ENCODE measurements at regions not wholly inside any gene's neighbourhood (a gene's known extent, or its start where the extent isn't known, plus 50 kb on each side); places are given as distances from the start of the nearest gene placed in this dataset.
"Not testable (repeated sequence)": the region's sequence is repeated elsewhere in the genome, so short reads cannot be mapped to it uniquely, and the experiment has no call there.

DNA sequence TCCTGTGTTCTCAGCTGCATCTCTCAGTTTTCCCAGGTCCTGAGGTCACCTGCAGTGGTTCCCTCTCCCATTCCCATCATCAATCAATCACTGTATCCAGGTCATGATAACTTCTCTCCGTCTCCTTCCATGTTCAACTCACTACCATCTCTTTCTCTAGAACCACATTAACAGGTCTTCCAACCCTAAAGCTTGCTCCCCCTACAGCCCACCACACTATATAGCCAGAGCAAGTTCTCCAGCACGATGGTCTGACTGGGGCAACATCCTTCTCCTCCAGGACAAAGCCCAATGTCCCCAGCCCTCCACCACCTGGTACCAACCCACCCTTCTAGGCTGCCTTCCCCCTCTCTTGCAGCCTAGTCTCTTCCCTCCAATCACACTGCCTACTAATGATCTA lies 241.6 kb downstream of the CDK5RAP2 start:
- DNase-seq = no peak

DNA sequence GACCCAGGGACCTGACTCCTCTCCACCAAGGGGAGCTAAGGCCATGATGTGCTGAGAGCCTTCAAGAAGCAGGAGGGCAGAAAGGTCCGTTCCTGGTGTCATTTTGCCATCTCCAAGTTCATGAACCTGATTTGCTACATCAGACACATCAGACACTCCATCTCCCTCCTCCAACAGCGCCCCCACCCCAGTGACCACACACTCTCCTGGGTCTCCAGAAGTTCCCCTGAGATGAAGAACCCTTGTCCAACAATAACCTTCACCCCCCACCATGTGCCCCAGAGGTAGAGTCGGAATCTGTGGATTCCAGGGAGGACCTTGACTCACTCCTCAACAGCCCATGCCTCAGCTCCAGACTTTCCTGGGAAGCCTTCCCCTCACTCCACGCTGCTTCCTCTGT lies 242.8 kb downstream of the CDK5RAP2 start:
- no peak for DNase-seq

- no peak for DNase-seq
These were observed 243.2 kb downstream of the CDK5RAP2 start for GRCh38 chr9:120336753-120337090.

DNA sequence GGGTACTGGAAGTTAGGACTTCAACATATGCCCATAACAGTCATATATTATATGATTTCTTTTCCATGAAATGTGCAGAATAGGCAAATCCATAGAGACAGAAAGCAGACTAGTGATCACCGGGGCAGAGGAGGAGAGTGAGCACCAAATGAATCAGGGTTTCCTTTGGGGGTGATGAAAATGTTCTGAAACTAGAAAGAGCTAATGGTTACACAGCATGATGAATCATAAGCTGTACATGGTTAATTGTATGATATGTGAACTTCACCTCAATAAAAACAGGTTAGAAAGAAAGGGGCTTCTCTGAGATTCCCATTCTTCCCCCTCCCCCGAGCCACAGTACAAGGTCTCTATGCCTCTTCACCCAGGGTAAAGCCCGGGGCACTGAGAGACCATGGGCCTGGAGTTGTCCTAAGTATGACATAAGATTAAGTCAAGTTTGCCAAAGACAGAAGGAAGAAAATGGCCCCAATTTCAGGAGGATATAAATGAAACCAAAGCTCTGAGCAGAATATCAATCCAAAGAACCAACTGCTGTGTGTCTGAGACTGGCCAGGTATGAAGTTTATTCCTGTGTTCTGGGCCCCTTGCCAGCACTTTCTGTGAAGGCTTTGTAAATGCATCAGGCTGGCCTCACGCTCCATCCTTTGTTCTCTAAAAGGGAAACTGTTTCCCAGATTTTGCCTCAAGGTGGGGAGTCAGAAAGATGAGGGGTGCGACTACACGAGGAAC lies 243.8 kb downstream of the CDK5RAP2 start:
- DNase-seq = no peak

GRCh38 chr9:120331913-120332312 lies 248.1 kb downstream of the CDK5RAP2 start:
- no peak for DNase-seq

GRCh38 chr9:120330031-120330430 lies 249.9 kb downstream of the CDK5RAP2 start:
- DNase-seq = no peak

- DNase-seq = no peak
These were observed 252.6 kb downstream of the CDK5RAP2 start for GRCh38 chr9:120327322-120327721.

- no peak for DNase-seq
These were observed 253.8 kb downstream of the CDK5RAP2 start for GRCh38 chr9:120326049-120326693.

- DNase-seq = peak; percentile 1
These were observed 254.8 kb downstream of the CDK5RAP2 start for GRCh38 chr9:120324996-120325642.

DNA sequence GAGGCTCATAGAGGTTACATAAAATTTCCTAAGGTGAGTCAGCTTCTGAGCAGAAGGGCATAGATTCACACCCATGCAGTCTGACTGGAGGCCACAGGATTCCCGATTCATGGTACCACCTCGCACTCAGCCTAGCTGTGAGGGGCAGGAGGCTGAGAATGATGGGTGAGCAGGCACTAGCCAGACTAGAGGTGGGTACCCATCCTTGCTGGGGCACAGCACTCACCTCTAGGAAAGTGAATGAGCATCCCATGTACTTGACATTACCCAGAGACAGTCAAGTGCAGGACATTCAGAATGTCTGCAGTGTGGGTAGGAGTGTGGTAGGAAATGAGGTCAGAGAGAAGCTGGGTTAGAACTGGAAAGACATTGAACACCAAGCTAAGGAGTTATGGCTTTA lies 255.5 kb downstream of the CDK5RAP2 start:
- DNase-seq = no peak

- DNase-seq = no peak
These were observed 256.8 kb downstream of the CDK5RAP2 start for GRCh38 chr9:120323125-120323524.

DNA sequence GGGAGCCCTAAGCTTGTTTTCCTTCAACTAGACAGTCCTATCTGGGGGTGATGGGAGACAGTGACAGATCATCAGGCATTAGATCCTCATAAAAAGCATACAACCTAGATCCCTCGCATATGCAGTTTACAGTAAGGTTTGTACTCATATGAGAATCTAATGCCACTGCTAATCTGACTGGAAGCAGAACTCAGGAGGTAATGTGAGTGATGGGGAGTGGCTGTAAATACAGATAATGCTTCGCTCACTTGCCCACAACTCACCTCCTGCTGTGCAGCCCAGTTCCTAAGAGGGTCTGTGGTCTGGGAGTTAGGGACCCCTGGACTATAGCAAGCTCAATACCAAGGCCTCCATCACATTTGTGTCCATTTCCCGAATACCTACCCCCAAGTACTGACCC lies 260.5 kb downstream of the CDK5RAP2 start:
- DNase-seq = no peak

DNA sequence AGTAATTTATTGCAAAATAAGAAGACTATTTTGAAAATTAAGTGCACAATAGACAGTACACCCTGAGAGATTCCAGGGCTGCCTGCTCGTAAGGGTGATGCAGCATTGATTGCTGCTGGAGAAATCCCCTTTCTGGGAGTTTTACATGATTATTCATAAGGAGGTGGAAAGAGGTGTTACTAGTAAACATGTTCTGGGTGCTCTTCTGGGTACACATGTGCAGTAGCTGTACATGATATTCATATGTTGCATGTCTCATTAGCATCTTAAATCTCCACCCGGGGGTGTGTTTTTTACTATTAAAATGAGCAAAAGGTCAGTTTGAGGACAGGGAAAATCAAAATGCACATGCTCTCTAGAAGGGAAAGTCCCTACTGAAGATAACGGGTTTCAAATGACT lies 264.8 kb downstream of the CDK5RAP2 start:
- no peak for DNase-seq

- no peak for DNase-seq
These were observed 267.9 kb downstream of the CDK5RAP2 start for GRCh38 chr9:120312031-120312430.

DNA sequence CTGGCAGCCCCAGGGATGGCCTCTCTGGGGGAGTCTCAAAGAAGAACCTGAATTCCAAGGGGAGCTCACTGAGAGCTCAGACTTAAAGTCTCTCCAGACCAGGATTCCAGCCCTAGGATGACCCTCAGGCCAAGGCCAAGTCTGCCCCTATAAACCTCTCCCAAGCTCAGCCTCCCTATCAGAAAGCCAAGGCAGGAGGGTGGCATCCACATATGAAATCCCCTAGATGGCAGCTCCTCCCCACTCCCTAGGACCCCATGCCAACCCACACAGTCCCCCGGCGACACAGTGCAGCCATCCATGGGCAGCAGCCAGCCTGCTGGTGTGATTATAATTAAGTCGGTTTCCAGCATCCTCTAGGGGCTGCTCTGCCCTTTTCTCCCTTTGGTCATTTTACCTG lies 269.9 kb downstream of the CDK5RAP2 start:
- no peak for DNase-seq

DNA sequence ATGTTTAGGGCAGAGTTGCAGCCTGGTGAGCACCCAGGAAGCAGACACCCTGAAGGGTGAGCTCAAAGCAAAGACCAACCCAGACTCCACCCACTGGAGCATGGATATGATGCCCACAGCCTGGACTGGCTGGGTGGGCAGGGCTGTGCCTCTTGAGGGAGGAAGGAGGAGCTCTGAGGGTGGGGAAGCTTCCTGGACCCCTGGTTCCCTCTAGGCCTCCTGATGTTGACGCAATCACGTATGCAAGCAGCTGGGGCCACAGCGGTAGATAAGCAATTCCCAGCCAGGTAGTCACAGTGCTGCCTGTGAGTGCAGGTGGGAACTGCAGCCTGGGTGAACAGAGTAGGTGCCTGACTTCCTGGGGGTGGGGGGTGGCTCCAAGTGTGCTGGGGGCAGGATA lies 271.5 kb downstream of the CDK5RAP2 start:
- no peak for DNase-seq

DNA sequence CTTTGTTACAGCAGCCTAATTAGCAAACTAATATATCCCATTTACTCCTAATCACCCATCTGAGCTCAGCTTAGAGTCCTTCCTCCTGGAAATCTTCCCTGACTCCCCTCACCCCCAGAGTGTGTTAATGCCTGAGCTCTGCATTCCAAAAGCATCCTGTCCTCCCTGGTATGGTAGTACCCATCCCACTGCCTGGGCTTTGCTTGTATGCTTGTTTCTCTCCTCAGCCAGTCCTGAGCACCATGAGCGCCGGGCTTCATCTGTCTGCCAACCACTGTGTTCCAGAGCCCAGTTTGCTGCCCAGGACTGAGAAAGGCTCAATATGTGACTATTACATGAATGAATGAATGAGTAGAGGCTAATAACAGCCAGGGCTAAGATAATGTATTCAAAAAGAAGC lies 272.4 kb downstream of the CDK5RAP2 start:
- no peak for DNase-seq

DNA sequence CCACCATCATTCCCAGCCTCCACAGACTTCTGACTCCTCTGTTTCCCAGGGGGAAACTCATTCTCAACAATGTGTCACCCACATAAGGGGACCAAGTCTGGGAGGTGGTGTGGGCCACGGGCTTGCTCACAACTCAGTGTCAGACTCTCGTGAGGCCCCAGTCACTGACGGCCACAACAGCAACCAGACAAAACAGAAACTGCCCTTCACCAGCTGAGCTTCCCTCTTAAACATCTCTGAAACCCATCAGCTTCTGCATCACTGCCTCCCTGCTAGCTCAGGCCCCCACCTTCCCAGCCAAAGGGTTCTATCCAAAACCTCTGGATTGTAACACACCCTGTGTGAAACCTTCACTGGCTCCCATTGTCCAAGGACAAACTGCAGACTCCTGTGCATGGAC lies 273.4 kb downstream of the CDK5RAP2 start:
- DNase-seq = no peak

- DNase-seq = no peak
These were observed 273.9 kb downstream of the CDK5RAP2 start for GRCh38 chr9:120306088-120306487.

- DNase-seq = not testable (repeated sequence)
These were observed 275.1 kb downstream of the CDK5RAP2 start for GRCh38 chr9:120304896-120305295.

DNA sequence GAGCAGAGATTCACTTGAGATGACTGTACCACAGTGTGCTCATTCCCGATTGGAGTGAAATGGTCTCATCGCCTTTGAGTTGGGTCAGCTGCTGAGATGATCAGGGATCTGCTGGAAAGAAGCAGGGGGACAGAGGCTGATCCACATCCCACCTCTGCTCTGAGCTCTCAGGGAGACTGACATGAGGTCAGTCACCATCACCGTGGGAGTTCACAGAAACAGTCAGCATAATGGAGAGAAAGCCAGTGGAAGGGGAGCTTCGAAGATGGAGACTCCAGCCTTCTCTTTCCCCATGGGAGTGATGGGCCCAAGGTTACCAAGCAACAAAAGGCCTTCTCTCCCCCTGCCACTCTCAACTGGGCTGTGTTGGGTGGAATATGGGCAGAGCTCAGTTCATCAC lies 276.4 kb downstream of the CDK5RAP2 start:
- DNase-seq = no peak

DNA sequence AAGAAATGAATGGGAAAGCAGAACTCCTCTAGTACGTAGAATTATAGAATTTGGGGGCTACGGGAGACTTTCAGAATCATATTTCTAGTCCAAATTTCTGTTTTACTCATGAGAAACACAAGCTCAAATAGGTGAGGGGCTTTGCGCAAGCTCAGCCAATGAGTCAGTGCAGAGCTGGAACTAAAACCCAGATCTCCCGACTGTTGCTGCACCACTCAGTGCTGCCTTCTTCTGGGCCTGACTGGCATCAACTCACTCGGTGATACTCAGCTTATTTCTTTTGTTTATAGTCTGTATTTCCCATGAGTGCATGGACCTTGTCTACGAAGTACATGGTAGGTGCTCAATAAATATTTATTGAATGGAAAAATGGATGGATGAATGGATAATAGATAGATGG lies 280.2 kb downstream of the CDK5RAP2 start:
- DNase-seq = no peak

- no peak for DNase-seq
These were observed 286.0 kb downstream of the CDK5RAP2 start for GRCh38 chr9:120294003-120294402.

- no peak for DNase-seq
These were observed 287.4 kb downstream of the CDK5RAP2 start for GRCh38 chr9:120292606-120293005.

Measured in MV-4-11 (cell line).